HEK293T (cell line): ENCODE measurements at regions not wholly inside any gene's neighbourhood (a gene's known extent, or its start where the extent isn't known, plus 50 kb on each side); places are given as distances from the start of the nearest gene placed in this dataset.
"Not testable (repeated sequence)": the region's sequence is repeated elsewhere in the genome, so short reads cannot be mapped to it uniquely, and the experiment has no call there.

Experiments
- CTCF ChIA-PET: fragments of 350-600 bp; formaldehyde crosslinking; extraction: SDS; loops from one replicate; lab custom pipeline; 2021; ENCODE audit warnings: antibody characterized with exemption, inconsistent platforms; lab: Yijun Ruan, JAX
- POLR2A ChIA-PET: fragments of 350-600 bp; formaldehyde crosslinking; extraction: SDS; loops from one replicate; lab custom pipeline; 2020; ENCODE audit warnings: antibody characterized with exemption, inconsistent platforms; lab: Yijun Ruan, JAX
- DNase-seq: peaks from one replicate; pipeline ENCODE4 v3.0.0; 2012; ENCODE audit warnings: mixed read lengths; ENCODE audit errors: extremely low spot score
- ARNT ChIP-seq: fragments of 450-650 bp; IDR thresholded peaks from 2 replicates; pipeline ENCODE4 v1.6.1; 2017; ENCODE audit warnings: mild to moderate bottlenecking
- BHLHE40 ChIP-seq: fragments of 450-650 bp; IDR thresholded peaks from 2 replicates; pipeline ENCODE4 v1.6.1; 2016; ENCODE audit warnings: mild to moderate bottlenecking, moderate library complexity, borderline replicate concordance
- CTBP1 ChIP-seq: fragments of 450-650 bp; IDR thresholded peaks from 2 replicates; pipeline ENCODE4 v1.6.1; 2016; ENCODE audit warnings: borderline replicate concordance
- ELF4 ChIP-seq: fragments of 450-650 bp; IDR thresholded peaks from 2 replicates; pipeline ENCODE4 v1.6.1; 2017; ENCODE audit warnings: antibody characterized with exemption
- FOXA1 ChIP-seq: fragments of 450-650 bp; IDR thresholded peaks from 2 replicates; pipeline ENCODE4 v1.6.1; 2016; ENCODE audit warnings: mild to moderate bottlenecking
- FOXK2 ChIP-seq: fragments of 450-650 bp; IDR thresholded peaks from 2 replicates; pipeline ENCODE4 v1.6.1; 2016; ENCODE audit warnings: mild to moderate bottlenecking
- FOXM1 ChIP-seq: fragments of 450-650 bp; IDR thresholded peaks from 2 replicates; pipeline ENCODE4 v1.6.1; 2017; ENCODE audit warnings: mild to moderate bottlenecking, borderline replicate concordance
- HDGF ChIP-seq: fragments of 450-650 bp; IDR thresholded peaks from 2 replicates; pipeline ENCODE4 v1.6.1; 2017; ENCODE audit warnings: antibody characterized with exemption, borderline replicate concordance
- L3MBTL2 ChIP-seq: fragments of 450-650 bp; conservative IDR thresholded peaks from 2 replicates; pipeline ENCODE4 v1.6.1; 2016; ENCODE audit warnings: mild to moderate bottlenecking
- LEF1 ChIP-seq: fragments of 450-650 bp; IDR thresholded peaks from 2 replicates; pipeline ENCODE4 v1.6.1; 2017; ENCODE audit warnings: mild to moderate bottlenecking, borderline replicate concordance
- NFRKB ChIP-seq: fragments of 450-650 bp; IDR thresholded peaks from 2 replicates; pipeline ENCODE4 v1.6.1; 2016; ENCODE audit warnings: mild to moderate bottlenecking, moderate library complexity
- SP1 ChIP-seq: fragments of 450-650 bp; IDR thresholded peaks from 2 replicates; pipeline ENCODE4 v1.6.1; 2017
- SUZ12 ChIP-seq: fragments of 450-650 bp; IDR thresholded peaks from 2 replicates; pipeline ENCODE4 v1.6.1; 2016; ENCODE audit warnings: mild to moderate bottlenecking
- TARDBP ChIP-seq: fragments of 450-650 bp; IDR thresholded peaks from 2 replicates; pipeline ENCODE4 v1.6.1; 2016
- ZNF384 ChIP-seq: fragments of 450-650 bp; IDR thresholded peaks from 2 replicates; pipeline ENCODE4 v1.6.1; 2016
- TF ChIP-seq, protein P1 (sequence below): fragments of 450-650 bp; IDR thresholded peaks from 2 replicates; pipeline ENCODE4 v1.6.1; 2016

DNA sequence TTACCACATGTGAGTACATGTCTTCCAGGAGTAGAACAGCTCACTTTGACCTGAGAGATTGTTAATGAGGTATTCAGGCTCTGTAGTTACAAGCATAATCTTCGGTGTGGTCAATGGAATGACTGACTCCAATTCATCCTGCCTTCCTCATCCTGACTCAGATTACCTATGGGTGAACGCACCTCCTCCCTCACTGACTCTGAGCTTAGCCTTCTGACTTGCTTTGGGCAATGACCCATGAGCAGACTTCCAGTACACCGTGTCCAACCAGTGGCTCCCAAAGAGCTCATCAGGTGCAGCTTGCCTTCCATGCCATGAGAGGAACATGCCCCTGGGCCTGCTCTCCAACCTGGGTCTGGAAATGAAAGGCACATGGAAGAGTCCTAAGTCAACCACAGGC lies 361.0 kb upstream of the FRG1 start:
- CTCF ChIA-PET, POLR2A ChIA-PET, DNase-seq: not testable (repeated sequence)

DNA sequence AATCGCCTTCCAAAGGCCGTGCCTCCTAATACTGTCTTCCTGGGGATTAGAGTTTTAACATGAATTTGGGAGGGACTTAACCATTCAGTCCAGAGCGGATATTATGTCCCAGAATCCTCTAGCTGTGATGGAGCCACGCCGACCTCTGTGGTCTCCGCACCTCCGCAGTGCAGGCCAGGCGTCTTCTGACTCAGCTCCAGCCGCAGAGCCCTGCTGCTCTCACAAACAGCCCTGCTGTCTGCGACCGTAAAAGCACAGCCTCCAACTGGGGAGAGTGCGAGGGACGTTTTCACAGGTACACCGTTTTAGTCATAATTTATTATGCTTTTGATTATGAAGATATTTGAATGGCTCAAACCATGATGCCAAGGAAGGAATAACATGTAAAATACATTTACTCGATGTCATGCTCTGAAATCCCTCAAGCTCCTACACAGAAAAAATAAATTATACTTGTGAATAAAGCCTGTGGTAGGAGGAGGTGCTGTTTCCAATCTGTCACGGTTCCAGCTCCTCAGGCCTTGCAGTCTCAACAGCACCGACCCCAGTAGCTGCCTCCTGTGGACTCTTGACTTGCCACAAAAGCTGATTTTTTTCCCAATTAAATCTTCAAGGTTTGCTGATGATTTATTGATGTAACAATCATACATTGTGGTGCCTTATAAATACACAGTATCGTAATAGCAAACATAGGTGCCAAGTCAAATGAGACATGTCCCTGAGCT lies 353.6 kb upstream of the FRG1 start:
- DNase-seq, POLR2A ChIA-PET: not testable (repeated sequence)
- CTCF ChIA-PET = interaction anchor here (0.7 kb wide), 1 partner anchor 1127 kb away, joined by 3 read pairs; no protein-coding TSS in a partner anchor

DNA sequence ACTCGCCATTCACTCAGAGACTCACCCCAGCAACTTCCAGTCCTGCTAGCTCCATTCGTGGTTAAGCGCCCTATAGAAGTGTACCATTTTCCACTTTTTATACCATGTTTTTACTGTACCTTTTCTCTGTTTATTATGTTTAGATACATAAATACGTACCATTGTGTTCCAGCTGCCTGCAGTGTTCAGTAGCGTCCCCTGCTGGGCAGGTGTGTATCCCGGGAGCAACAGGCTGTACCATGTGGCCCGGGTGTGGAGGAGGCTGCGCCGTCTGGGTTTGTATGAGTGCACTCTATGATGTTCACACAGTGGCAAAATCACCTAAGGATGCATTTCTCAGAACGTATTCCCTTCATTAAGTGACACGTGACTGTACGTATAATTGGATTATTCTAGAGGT lies 351.5 kb upstream of the FRG1 start:
- CTCF ChIA-PET, DNase-seq, POLR2A ChIA-PET: not testable (repeated sequence)

DNA sequence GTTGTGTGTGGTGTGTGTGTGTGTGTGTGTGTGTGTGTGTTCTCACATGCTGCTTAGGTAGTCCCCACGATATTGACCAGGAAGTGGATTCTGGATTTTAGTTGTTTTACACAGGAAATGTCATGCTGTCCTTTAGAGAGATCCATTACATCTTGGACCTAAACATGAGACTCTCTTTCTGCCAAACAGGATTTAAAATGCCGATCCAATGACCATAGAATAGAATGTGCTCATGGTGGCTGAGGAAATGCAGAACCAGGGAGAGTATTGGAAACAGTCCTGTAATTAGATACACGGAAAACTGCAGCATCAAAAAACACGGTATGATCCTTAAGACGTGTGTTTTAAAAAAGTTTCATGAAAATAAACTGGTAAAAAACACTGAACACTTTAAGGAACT lies 347.8 kb upstream of the FRG1 start:
- ChIA-PET POLR2A (no interaction called here), CTCF (no interaction called here)
- no peak for DNase-seq
- no peak for TF ChIP-seq LEF1
- TF ChIP-seq HDGF = no peak
- no peak for TF ChIP-seq BHLHE40
- no peak for TF ChIP-seq ZNF384
- TF ChIP-seq CTBP1 = no peak
- no peak for TF ChIP-seq NFRKB
- no peak for TF ChIP-seq ELF4
- no peak for TF ChIP-seq FOXA1
- TF ChIP-seq FOXM1 = no peak
- TF ChIP-seq FOXK2 = no peak
- TF ChIP-seq L3MBTL2 = no peak
- no peak for TF ChIP-seq SUZ12
- no peak for TF ChIP-seq SP1
- TF ChIP-seq, protein P1, sequence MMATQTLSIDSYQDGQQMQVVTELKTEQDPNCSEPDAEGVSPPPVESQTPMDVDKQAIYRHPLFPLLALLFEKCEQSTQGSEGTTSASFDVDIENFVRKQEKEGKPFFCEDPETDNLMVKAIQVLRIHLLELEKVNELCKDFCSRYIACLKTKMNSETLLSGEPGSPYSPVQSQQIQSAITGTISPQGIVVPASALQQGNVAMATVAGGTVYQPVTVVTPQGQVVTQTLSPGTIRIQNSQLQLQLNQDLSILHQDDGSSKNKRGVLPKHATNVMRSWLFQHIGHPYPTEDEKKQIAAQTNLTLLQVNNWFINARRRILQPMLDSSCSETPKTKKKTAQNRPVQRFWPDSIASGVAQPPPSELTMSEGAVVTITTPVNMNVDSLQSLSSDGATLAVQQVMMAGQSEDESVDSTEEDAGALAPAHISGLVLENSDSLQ = no peak
- TF ChIP-seq ARNT = no peak
- TF ChIP-seq TARDBP = no peak

DNA sequence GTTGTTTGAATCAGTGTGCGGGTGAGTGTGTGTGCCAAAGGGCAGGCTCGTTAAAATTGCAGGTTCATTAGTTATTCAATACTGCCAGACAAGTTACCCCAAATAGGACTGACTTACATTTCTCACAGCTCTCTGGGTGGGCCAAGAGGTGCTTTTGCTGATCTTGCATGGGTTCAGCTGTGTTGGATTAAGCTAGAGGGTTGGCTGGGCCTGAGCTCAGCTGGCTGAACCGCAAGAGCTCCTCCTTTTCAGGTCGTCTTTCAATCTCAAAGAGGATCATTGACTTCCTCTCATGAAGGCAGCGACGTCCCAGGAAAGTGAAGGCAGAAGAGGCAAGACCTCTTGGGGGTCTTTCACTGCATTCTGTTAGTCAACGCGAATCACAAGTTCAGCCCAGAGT lies 343.3 kb upstream of the FRG1 start:
- DNase-seq = no peak
- TF ChIP-seq TARDBP (no peak), CTBP1 (no peak), ARNT (no peak), BHLHE40 (no peak), SP1 (no peak), SUZ12 (no peak), FOXM1 (no peak), ELF4 (no peak), NFRKB (no peak), LEF1 (no peak), L3MBTL2 (no peak), HDGF (no peak)
- ChIA-PET POLR2A (no interaction called here), CTCF (no interaction called here)

DNA sequence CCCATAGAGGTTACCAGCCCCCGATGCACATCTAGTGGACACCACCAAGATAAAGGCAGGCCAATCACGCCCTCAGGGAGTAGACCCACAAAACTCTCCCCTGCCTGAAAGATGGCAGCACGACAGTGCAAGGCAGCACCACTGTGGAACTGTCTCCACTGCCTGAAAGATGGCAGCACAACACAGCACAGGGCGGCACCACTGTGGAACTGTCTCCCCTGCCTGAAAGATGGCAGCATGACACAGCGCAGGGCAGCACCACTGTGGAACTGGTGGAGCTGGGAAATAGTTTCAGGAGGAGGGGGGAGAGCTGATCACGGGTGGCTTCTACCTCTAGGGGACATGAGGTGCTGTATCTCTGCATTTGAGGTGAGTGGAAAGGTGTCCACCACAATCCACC lies 340.4 kb upstream of the FRG1 start:
- no peak for TF ChIP-seq ARNT
- no peak for TF ChIP-seq TARDBP
- no peak for TF ChIP-seq HDGF
- no peak for TF ChIP-seq ZNF384
- no peak for TF ChIP-seq NFRKB
- TF ChIP-seq FOXA1 = no peak
- no peak for TF ChIP-seq LEF1
- TF ChIP-seq FOXM1 = no peak
- TF ChIP-seq, protein P1 = no peak
- no peak for TF ChIP-seq CTBP1
- TF ChIP-seq BHLHE40 = no peak
- no peak for TF ChIP-seq FOXK2
- no peak for TF ChIP-seq SUZ12
- TF ChIP-seq SP1 = no peak
- no peak for TF ChIP-seq L3MBTL2
- no peak for TF ChIP-seq ELF4
- DNase-seq = no peak
- CTCF ChIA-PET = no interaction called here
- POLR2A ChIA-PET = no interaction called here

DNA sequence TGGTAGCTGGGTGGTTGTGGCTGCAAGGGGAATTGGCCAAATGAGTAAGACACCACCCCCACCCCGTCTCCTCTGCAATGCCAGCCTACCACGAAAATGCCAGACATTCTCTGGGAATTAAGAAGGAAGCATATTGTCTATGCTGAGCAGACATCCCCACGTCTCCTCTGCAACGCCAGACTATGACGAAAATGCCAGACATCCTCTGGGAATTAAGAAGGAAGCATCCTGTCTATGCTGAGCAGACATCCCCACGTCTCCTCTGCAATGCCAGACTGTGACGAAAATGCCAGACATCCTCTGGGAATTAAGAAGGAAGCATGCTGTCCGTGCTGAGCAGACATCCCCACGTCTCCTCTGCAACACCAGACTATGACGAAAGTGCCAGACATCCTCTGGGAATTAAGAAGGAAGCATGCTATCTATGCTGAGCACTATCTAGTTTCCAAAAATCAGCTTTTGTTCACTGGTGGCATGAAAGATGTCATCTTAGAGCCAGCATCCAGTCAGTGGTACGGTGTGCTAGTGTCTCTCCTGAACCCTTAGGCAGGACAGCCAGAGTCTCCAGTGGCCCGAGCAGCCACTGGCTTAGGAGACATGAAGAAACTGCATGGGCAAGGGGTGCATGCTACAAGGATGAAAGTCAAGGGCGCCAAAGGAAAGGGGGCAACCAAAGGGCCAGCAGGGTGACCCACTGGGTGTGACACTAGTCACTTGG lies 339.8 kb upstream of the FRG1 start:
- POLR2A ChIA-PET = no interaction called here
- no peak for DNase-seq
- TF ChIP-seq LEF1 (no peak), L3MBTL2 (no peak), TARDBP (no peak), ARNT (no peak)
- CTCF ChIA-PET = no interaction called here

DNA sequence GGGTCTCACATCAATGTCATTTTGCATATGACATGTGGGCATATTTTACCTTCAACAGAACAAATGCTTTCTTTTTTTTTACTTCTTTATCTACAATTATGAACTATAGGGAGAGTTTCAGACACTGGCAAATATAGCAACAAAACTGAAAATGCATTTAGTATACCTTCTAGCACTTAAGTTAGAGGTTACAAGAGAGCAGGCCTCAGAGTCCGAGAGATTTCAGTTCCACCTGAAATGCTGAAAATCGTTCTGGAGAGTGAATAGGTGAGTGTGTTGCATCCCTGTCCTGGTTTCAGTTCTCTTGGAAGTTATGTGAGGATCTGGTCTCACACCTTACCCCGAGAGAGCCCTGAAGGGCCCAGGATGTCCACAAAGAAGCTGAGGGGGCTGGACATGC lies 337.8 kb upstream of the FRG1 start:
- POLR2A ChIA-PET, CTCF ChIA-PET, DNase-seq: not testable (repeated sequence)

DNA sequence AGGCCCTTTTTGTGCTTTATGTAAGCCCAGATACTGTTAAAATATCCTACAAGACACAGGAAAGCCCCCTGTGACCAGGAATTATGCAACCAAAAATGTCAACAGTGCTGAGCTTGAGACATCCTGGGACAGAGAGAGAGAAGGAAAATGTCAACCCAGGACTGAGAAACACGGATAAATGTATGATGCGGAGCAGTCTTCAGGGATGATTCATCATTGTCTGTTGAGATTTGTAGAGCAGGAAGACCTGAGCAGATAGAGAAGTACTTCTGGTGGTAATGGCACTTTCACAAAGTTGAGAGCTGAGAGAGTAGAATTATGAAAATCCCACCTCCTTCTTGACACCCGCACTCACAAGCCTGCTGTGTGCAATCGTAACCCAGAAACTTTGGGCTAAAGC lies 330.1 kb upstream of the FRG1 start:
- POLR2A ChIA-PET, CTCF ChIA-PET, DNase-seq: not testable (repeated sequence)
